ENCODE measurements at regions not wholly inside any gene's neighbourhood (a gene's known extent, or its start where the extent isn't known, plus 50 kb on each side); places are given as distances from the start of the nearest gene placed in this dataset.

GRCh38 chr4:162684371-162684700, 482.4 kb downstream of the NAF1 start:
- no peak overlapping the region for H3K4me3 ChIP-seq (ENCODE audit: control insufficient read depth, low read depth, low read length)
- no peak for TF ChIP-seq CTCF (conservative IDR thresholded peaks at IDR 0.05; ENCODE audit: control insufficient read depth, insufficient read depth, low read depth, low read length)
- no peak for DNase-seq (ENCODE audit: low read depth)

GRCh38 chr4:162683659-162684370, 482.9 kb downstream of the NAF1 start:
- no peak for TF ChIP-seq CTCF (conservative IDR thresholded peaks at IDR 0.05; ENCODE audit: control insufficient read depth, insufficient read depth, low read depth, low read length)
- DNase-seq (ENCODE audit: low read depth) = no peak
- no peak overlapping the region for H3K4me3 ChIP-seq (ENCODE audit: control insufficient read depth, low read depth, low read length)

GRCh38 chr4:162682651-162683050, 484.0 kb downstream of the NAF1 start:
- no peak for TF ChIP-seq CTCF (conservative IDR thresholded peaks at IDR 0.05; ENCODE audit: control insufficient read depth, insufficient read depth, low read depth, low read length)
- no peak overlapping the region for H3K4me3 ChIP-seq (ENCODE audit: control insufficient read depth, low read depth, low read length)
- DNase-seq (ENCODE audit: low read depth) = no peak

GRCh38 chr4:162681212-162681611, 485.5 kb downstream of the NAF1 start:
- TF ChIP-seq CTCF (conservative IDR thresholded peaks at IDR 0.05; ENCODE audit: control insufficient read depth, insufficient read depth, low read depth, low read length) = no peak

GRCh38 chr4:162675661-162676060, 491.0 kb downstream of the NAF1 start:
- no peak overlapping the region for H3K4me3 ChIP-seq (ENCODE audit: control insufficient read depth, low read depth, low read length)
- no peak for DNase-seq (ENCODE audit: low read depth)
- TF ChIP-seq CTCF (conservative IDR thresholded peaks at IDR 0.05; ENCODE audit: control insufficient read depth, insufficient read depth, low read depth, low read length) = no peak

More at GRCh38 chr4:162681212-162681611, 485.5 kb downstream of the NAF1 start:
- no peak overlapping the region for H3K4me3 ChIP-seq (ENCODE audit: control insufficient read depth, low read depth, low read length)
- no peak for DNase-seq (ENCODE audit: low read depth)

GRCh38 chr4:162661913-162662312, 498.1 kb upstream of the FSTL5 start:
- no peak for DNase-seq (ENCODE audit: low read depth)
- H3K4me3 ChIP-seq (ENCODE audit: control insufficient read depth, low read depth, low read length) = no peak overlapping the region
- no peak for TF ChIP-seq CTCF (conservative IDR thresholded peaks at IDR 0.05; ENCODE audit: control insufficient read depth, insufficient read depth, low read depth, low read length)

- no peak overlapping the region for H3K4me3 ChIP-seq (ENCODE audit: control insufficient read depth, low read depth, low read length)
- no peak for TF ChIP-seq CTCF (conservative IDR thresholded peaks at IDR 0.05; ENCODE audit: control insufficient read depth, insufficient read depth, low read depth, low read length)
Measured at GRCh38 chr4:162659716-162660115, 495.9 kb upstream of the FSTL5 start.

More at GRCh38 chr4:162659716-162660115, 495.9 kb upstream of the FSTL5 start:
- no peak for DNase-seq (ENCODE audit: low read depth)
